GM18520 (cell line): ENCODE measurements at regions not wholly inside any gene's neighbourhood (a gene's known extent, or its start where the extent isn't known, plus 50 kb on each side); places are given as distances from the start of the nearest gene placed in this dataset.
"Not testable (repeated sequence)": the region's sequence is repeated elsewhere in the genome, so short reads cannot be mapped to it uniquely, and the experiment has no call there.

Experiments
- ATAC-seq: cut with Tn5 transposase; IDR thresholded peaks from one replicate; pipeline ENCODE4 v1.9.1; 2021; ENCODE audit not compliant: unreplicated experiment

GRCh38 chr13:44715287-44716230 is 139.4 kb upstream of the TSC22D1 start:
- no peak for ATAC-seq

GRCh38 chr13:44713788-44714469 is 137.8 kb upstream of the TSC22D1 start:
- ATAC-seq, result no peak

- no peak for ATAC-seq
These were observed 135.6 kb upstream of the TSC22D1 start for GRCh38 chr13:44711706-44712105.

- ATAC-seq, result no peak
These were observed 134.4 kb upstream of the TSC22D1 start for GRCh38 chr13:44710576-44710975.

- ATAC-seq, result not testable (repeated sequence)
These were observed 128.7 kb upstream of the TSC22D1 start for GRCh38 chr13:44704811-44705210.

GRCh38 chr13:44703371-44703770 is 127.2 kb upstream of the TSC22D1 start:
- ATAC-seq, result no peak

GRCh38 chr13:44698066-44698465 is 121.9 kb upstream of the TSC22D1 start:
- ATAC-seq, result no peak

- no peak for ATAC-seq
These were observed 120.9 kb upstream of the TSC22D1 start for GRCh38 chr13:44697058-44697457.

- ATAC-seq, result no peak
These were observed 119.4 kb upstream of the TSC22D1 start for GRCh38 chr13:44695520-44695919.

GRCh38 chr13:44694842-44695241 is 118.7 kb upstream of the TSC22D1 start:
- no peak for ATAC-seq

- ATAC-seq, result no peak
These were observed 118.2 kb upstream of the TSC22D1 start for GRCh38 chr13:44694291-44694690.

GRCh38 chr13:44693156-44693764 is 117.1 kb upstream of the TSC22D1 start:
- ATAC-seq, result no peak

GRCh38 chr13:44692173-44692713 is 116.1 kb upstream of the TSC22D1 start:
- ATAC-seq, result no peak

GRCh38 chr13:44690376-44690775 is 114.2 kb upstream of the TSC22D1 start:
- ATAC-seq, result no peak

- ATAC-seq, result no peak
These were observed 112.5 kb upstream of the TSC22D1 start for GRCh38 chr13:44688652-44689051.

GRCh38 chr13:44686531-44686934 is 110.4 kb upstream of the TSC22D1 start:
- ATAC-seq, result no peak

GRCh38 chr13:44685641-44686040 is 109.5 kb upstream of the TSC22D1 start:
- ATAC-seq, result no peak

- ATAC-seq, result not testable (repeated sequence)
These were observed 106.3 kb upstream of the TSC22D1 start for GRCh38 chr13:44682416-44682815.

GRCh38 chr13:44680746-44681355 is 104.7 kb upstream of the TSC22D1 start:
- no peak for ATAC-seq

GRCh38 chr13:44679597-44679996 is 103.5 kb upstream of the TSC22D1 start:
- no peak for ATAC-seq

GRCh38 chr13:44678197-44678596 is 102.1 kb upstream of the TSC22D1 start:
- ATAC-seq, result no peak
